ENCODE measurements at regions not wholly inside any gene's neighbourhood (a gene's known extent, or its start where the extent isn't known, plus 50 kb on each side); places are given as distances from the start of the nearest gene placed in this dataset.

DNA sequence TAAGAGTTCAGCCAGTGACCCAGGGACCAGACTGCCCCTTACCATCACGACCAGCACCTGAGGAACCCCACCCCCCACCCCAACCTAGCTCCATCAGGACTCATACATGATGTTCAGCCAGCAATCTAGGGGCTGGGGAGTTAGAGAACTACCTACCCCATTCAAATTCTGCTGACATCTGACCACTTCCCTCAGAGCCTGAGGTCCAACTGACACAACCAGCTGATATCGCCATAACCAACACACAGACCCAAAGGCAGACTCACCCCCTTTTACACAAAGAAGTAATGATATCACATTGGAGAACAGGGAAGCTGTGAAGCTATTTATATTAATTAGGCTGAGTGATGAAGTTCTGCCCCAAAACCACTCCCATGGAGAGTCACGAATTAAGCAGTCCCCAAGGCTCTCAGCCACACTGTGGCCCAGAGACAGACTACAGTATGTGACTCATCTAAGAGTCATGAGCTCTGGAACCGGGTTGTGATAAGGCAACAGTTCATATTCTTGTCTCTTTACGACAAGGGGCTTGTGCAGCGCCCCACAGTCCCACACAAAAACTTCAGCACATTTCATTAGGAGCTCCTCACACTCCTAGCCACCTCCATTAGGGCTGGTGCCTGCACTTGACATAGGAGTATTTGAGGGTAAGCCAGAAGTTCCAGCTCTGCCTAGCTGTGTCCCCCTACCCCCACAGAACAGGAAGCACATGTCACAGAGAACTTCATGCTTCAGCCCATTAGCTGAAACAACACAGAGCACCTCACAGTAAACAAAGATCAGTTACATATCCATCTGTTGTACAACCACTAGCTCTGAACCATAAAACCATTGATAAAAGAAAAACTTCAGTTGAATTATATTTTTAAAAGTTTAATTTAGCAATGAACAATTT is 184.7 kb upstream of the ZCCHC13 start:
- RAD21 ChIA-PET (ENCODE audit: low non-redundant PET in 1 of 2, low total read pairs in 2 of 2, uncharacterized antibody in 2 of 2, unreplicated experiment in 2 of 2), result no interaction called here
- CTCF ChIA-PET, result interaction anchor here (0.8 kb wide), 1 partner anchor 14 kb away, joined by 3 read pairs; no protein-coding TSS in a partner anchor

More for the DNA sequence above, 184.7 kb upstream of the ZCCHC13 start:
- no peaks in the 10 kb centered on the region for H3K9me2 ChIP-seq (ENCODE audit: insufficient read depth)
- H3K9me3 ChIP-seq (ENCODE audit: control insufficient read depth in 1 of 2, insufficient read depth in 1 of 2, low read depth in 1 of 2, low read length in 2 of 2), result no peaks in the 10 kb centered on the region
- peak; percentile 24 for DNase-seq (ENCODE audit: low read depth, low spot score)
- 0 out of 4 replicates have a peak overlapping the region, but pooled peaks of 1 of the 2 experiments have one; percentile 6 for H3K4me3 ChIP-seq (replicated peaks in 1 of 2; ENCODE audit: low read depth in 1 of 2, low read length in 2 of 2)
- H3K4me2 ChIP-seq (ENCODE audit: low read length), result peak overlapping the region; percentile 62
- intact Hi-C loops (cut with micrococcal nuclease), result no loop called here
- H3K9ac ChIP-seq (ENCODE audit: low read length), result peak overlapping the region; percentile 21; the same call in 1 of the 2 replicates
- H3K36me3 ChIP-seq (ENCODE audit: control insufficient read depth in 1 of 2, insufficient read depth in 2 of 2, low read length in 2 of 2), result no peaks in the 10 kb centered on the region
- peaks cover 0 to 21% of the 10 kb centered on the region in 2 experiments; a peak in 3 of 4 replicates for H3K4me1 ChIP-seq (ENCODE audit: control insufficient read depth in 1 of 2, insufficient read depth in 2 of 2, low read length in 2 of 2)
- H4K20me1 ChIP-seq (ENCODE audit: insufficient read depth), result no peaks in the 10 kb centered on the region
- peak; percentile 94 for ATAC-seq
- no peaks in the 10 kb centered on the region for H3K79me2 ChIP-seq (ENCODE audit: insufficient read depth, low read length)
- POLR2A ChIA-PET, result no interaction called here
- peak overlapping the region; percentile 48 for H2AFZ ChIP-seq (ENCODE audit: low read depth, low read length, poor library complexity, severe bottlenecking)
- no peak for TF ChIP-seq ZNF274 (IDR thresholded peaks at IDR 0.05; ENCODE audit: low read depth, low read length)
- no peak for TF ChIP-seq CEBPB (IDR thresholded peaks at IDR 0.05; ENCODE audit: low read depth)
- 0 out of 2 replicates have a peak, but pooled peaks have one; percentile 22 for TF ChIP-seq CBX3 (IDR thresholded peaks at IDR 0.05; ENCODE audit: low read depth)
- peak; percentile 28; the same call in 1 of the 2 replicates for TF ChIP-seq SP1 (IDR thresholded peaks at IDR 0.05; ENCODE audit: low read depth)
- TF ChIP-seq SIN3A (IDR thresholded peaks at IDR 0.05; ENCODE audit: low read depth), result no peak
- no peak for TF ChIP-seq ELF1 (IDR thresholded peaks at IDR 0.05; ENCODE audit: borderline replicate concordance, low read depth)
- no peak for TF ChIP-seq POLR2A (IDR thresholded peaks at IDR 0.05; ENCODE audit: borderline replicate concordance, extremely low read depth, insufficient read depth, insufficient read length)
- peak; percentile 47 for TF ChIP-seq JUND (IDR thresholded peaks at IDR 0.05)
- TF ChIP-seq ZFX (IDR thresholded peaks at IDR 0.05), result no peak
- no peak for TF ChIP-seq POLR2AphosphoS5 (IDR thresholded peaks at IDR 0.05; ENCODE audit: low read depth, low read length)
- peak; percentile 66 for TF ChIP-seq FOSL1 (IDR thresholded peaks at IDR 0.05; ENCODE audit: low read depth)
- TF ChIP-seq, protein P1, sequence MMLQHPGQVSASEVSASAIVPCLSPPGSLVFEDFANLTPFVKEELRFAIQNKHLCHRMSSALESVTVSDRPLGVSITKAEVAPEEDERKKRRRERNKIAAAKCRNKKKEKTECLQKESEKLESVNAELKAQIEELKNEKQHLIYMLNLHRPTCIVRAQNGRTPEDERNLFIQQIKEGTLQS (IDR thresholded peaks at IDR 0.05), result no peak
- no peaks in the 10 kb centered on the region for H3K27me3 ChIP-seq (ENCODE audit: insufficient read depth, low read length)
- no TSS peak for BruUV-seq (replicated peaks)
- H3K27ac ChIP-seq (ENCODE audit: low read depth, low read length), result no peak overlapping the region
